ENCODE measurements at regions not wholly inside any gene's neighbourhood (a gene's known extent, or its start where the extent isn't known, plus 50 kb on each side); places are given as distances from the start of the nearest gene placed in this dataset.

DNA sequence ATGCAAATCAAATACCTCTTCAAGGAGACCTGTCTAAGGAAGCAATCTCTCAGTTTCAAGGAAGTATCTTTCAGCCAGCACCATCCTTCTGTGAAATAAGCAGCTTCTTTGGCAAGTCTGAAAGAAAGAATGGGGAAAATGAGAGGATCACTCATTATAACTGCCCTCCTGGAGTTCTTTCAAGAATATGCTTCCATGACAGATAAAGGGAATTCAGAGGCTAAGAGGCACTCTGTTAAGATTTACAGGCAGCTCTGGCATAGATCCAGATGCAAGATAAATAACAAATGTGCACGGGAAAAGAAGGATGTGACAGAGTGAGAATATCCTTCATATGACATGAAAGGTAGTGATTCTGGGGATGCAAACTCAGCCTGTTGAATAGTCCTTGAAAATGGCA, 348.2 kb upstream of the CCNG1 start:
- in situ Hi-C loops (cut with HindIII; ENCODE audit: low sequenced_read_pairs): no loop called here
- TF ChIP-seq, protein P1, sequence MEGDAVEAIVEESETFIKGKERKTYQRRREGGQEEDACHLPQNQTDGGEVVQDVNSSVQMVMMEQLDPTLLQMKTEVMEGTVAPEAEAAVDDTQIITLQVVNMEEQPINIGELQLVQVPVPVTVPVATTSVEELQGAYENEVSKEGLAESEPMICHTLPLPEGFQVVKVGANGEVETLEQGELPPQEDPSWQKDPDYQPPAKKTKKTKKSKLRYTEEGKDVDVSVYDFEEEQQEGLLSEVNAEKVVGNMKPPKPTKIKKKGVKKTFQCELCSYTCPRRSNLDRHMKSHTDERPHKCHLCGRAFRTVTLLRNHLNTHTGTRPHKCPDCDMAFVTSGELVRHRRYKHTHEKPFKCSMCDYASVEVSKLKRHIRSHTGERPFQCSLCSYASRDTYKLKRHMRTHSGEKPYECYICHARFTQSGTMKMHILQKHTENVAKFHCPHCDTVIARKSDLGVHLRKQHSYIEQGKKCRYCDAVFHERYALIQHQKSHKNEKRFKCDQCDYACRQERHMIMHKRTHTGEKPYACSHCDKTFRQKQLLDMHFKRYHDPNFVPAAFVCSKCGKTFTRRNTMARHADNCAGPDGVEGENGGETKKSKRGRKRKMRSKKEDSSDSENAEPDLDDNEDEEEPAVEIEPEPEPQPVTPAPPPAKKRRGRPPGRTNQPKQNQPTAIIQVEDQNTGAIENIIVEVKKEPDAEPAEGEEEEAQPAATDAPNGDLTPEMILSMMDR (IDR thresholded peaks at IDR 0.05; ENCODE audit: low read depth, low read length, missing control alignments): no peak

DNA sequence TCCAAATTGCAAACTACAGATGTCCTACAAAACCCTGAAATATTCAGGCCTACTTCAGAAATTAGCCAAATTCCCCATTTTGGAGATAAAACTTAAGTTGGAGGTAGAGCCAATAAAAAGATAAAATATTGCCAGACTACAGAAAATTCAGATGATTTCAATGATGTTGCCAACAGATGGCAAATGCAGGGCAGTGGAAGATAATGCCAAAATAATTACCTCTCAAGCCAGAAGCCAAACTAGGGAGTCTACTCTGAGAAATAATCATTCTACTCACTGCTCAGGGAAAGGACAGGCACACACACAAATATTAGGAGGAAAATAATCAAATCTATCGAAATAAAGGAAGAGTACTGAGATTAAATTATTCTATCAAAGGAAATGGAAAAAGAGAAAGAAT, 347.5 kb upstream of the CCNG1 start:
- TF ChIP-seq, protein P1 (IDR thresholded peaks at IDR 0.05; ENCODE audit: low read depth, low read length, missing control alignments): no peak
- no peak for DNase-seq (ENCODE audit: low read depth)
- H3K4me3 ChIP-seq (ENCODE audit: low read depth, low read length): no peak overlapping the region
- in situ Hi-C loops (cut with HindIII; ENCODE audit: low sequenced_read_pairs): no loop called here

More for the DNA sequence above, 348.2 kb upstream of the CCNG1 start:
- no peak for DNase-seq (ENCODE audit: low read depth)
- no peak overlapping the region for H3K4me3 ChIP-seq (ENCODE audit: low read depth, low read length)

DNA sequence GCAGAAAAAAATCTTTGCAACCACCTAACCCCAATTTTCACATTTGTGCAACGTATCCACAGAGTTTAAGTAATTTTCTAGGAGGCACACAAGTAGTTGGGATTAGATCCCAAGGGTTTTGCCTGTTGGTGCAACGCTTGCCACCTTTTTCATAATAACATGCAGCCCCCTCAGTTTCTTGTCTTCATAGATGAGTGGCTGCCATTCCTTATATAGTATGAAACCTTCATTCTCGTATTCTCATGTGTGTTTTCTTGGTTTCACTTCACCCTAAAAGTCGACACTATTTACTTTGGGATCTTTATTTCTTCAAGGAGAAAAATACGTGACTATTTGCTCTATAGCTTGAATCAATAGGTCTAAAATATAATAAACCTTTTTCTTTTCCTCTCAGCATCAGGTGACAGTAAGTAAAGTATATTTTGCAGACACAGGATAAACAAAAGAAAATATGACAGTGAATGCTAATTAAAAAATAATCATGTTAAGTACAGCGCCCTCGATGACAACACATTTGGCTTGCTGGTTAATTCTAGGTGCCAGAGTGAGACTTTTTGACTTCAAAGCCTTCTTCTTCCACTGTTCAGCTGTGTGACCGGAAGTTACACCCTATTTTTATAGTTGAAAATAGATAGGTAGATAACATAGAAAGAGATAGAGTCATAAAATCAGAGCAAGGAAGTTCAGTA, 342.8 kb upstream of the CCNG1 start:
- TF ChIP-seq, protein P1 (IDR thresholded peaks at IDR 0.05; ENCODE audit: low read depth, low read length, missing control alignments): no peak
- no peak overlapping the region for H3K4me3 ChIP-seq (ENCODE audit: low read depth, low read length)
- no peak for DNase-seq (ENCODE audit: low read depth)
- in situ Hi-C loops (cut with HindIII; ENCODE audit: low sequenced_read_pairs): no loop called here

DNA sequence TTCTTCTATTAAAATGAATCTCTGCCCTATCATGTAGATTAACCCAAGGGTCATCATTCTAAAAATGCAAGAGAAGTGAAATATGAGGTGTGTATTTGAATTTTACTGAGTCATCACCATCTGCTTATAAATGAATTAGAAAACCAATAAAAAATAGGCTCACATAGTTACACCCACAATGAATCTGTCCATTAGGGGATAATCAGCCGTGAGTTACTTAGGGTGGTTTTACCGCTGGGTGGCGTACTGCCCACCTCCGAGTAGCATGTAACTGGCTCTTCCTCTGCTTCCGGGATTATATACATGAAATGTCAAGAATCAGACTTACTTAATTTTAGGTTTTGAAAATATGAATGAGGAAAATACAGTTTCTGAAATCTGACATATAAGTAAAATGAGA, 332.9 kb upstream of the CCNG1 start:
- no peak overlapping the region for H3K4me3 ChIP-seq (ENCODE audit: low read depth, low read length)
- no peak for DNase-seq (ENCODE audit: low read depth)
- in situ Hi-C loops (cut with HindIII; ENCODE audit: low sequenced_read_pairs): no loop called here
- TF ChIP-seq, protein P1 (IDR thresholded peaks at IDR 0.05; ENCODE audit: low read depth, low read length, missing control alignments): no peak

DNA sequence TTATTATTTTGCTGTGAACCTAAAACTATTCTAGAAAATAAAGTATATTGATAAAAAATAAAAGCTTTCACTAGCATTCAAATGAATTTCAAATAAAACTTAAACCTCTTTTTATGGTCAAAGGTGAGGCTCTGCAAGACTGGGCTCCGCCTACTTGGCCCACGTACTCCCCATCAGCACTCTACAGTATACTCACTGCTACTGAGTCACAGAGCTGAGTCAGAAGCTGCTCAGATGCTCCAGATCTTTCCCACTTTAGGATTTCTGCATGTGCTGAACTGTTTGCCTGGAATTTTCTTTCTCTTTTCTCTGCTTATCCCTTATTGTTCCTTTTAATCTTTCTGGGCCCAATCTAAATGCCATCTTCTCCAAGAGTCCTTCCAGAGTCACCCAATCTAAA, 331.9 kb upstream of the CCNG1 start:
- TF ChIP-seq, protein P1 (IDR thresholded peaks at IDR 0.05; ENCODE audit: low read depth, low read length, missing control alignments): no peak
- H3K4me3 ChIP-seq (ENCODE audit: low read depth, low read length): no peak overlapping the region
- in situ Hi-C loops (cut with HindIII; ENCODE audit: low sequenced_read_pairs): no loop called here
- DNase-seq (ENCODE audit: low read depth): peak; percentile 0

DNA sequence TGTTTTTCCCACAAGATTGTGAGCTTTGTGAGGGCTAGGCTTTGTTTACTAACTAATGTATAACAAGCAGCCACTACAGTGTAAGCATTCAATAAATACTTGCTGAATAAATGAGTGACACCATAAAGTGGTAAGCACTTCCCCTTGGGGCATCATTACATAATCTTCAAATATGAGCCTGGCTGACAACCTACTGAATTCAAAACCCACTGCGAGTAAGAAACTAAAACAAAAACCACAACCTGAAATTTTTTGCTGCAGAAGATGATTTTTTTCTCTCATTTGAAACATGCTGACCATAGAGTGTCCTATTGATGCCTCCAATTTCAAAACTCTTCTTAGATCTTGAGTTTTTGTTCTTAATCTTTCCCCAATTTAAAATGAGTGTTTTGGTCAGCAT, 331.3 kb upstream of the CCNG1 start:
- in situ Hi-C loops (cut with HindIII; ENCODE audit: low sequenced_read_pairs): no loop called here
- TF ChIP-seq, protein P1 (IDR thresholded peaks at IDR 0.05; ENCODE audit: low read depth, low read length, missing control alignments): no peak
- no peak overlapping the region for H3K4me3 ChIP-seq (ENCODE audit: low read depth, low read length)
- DNase-seq (ENCODE audit: low read depth): peak; percentile 0
